HCT116 (cell line): ENCODE measurements at regions not wholly inside any gene's neighbourhood (a gene's known extent, or its start where the extent isn't known, plus 50 kb on each side); places are given as distances from the start of the nearest gene placed in this dataset.

Source experiments
- ATAC-seq: fragments of 200-7000 bp; cut with Tn5 transposase; 2 replicates; pipeline ENCODE4 v1.9.1; 2020; ENCODE audit warnings: mild to moderate bottlenecking, moderate library complexity
- BruUV-seq: library from RNA; stranded (reverse); fragments of 400-500 nt; replicated peaks from 2 replicates; lab custom pipeline; 2021; lab: Mats Ljungman, UMichigan
- CTCF ChIA-PET: fragments of 300-600 bp; sonication (Branson Sonifier 250); formaldehyde crosslinking; loops from one replicate; lab custom pipeline; 2021; ENCODE audit warnings: antibody characterized with exemption; lab: Charles Lee
- POLR2A ChIA-PET: fragments of 300-600, 350-600 bp; sonication (Branson Sonifier 250); formaldehyde crosslinking; loops from one replicate; lab custom pipeline; 2021; ENCODE audit warnings: antibody characterized with exemption; lab: Charles Lee
- RAD21 ChIA-PET, 2 experiments: fragments of 300-600 bp; sonication (Branson Sonifier 250); formaldehyde crosslinking; loops; one replicate each; lab custom pipeline; 2023; ENCODE audit warnings: low total read pairs in 2 of 2; ENCODE audit not compliant: uncharacterized antibody in 2 of 2, unreplicated experiment in 2 of 2, low non-redundant PET in 1 of 2; lab: Charles Lee
- DNase-seq: peaks from one replicate; pipeline ENCODE4 v3.0.0-alpha.2; 2010; ENCODE audit warnings: low read depth, low spot score
- H2AFZ ChIP-seq: fragments of 200-600 bp; shearing (Covaris generic), sonication (generic); 2 replicates; pipeline ENCODE4 v1.6.1; 2017; ENCODE audit warnings: low read depth, mixed run types, mixed read lengths, antibody characterized with exemption, low read length; ENCODE audit not compliant: poor library complexity, severe bottlenecking
- H3K27ac ChIP-seq: 2 replicates; pipeline ENCODE4 v1.5.1; 2012; ENCODE audit warnings: low read depth, low read length
- H3K27me3 ChIP-seq: fragments of 200-600 bp; sonication (generic); 2 replicates; pipeline ENCODE4 v1.6.1; 2016; ENCODE audit warnings: mixed run types, low read length, mixed read lengths; ENCODE audit not compliant: insufficient read depth
- H3K36me3 ChIP-seq, 2 experiments: fragments of 200-500 bp in 1 of 2; fragments of 200-600 bp in 1 of 2; sonication (Bioruptor generic) in 1 of 2; sonication (generic) in 1 of 2; 2 replicates each; pipeline versions ENCODE4 v1.5.1 to v1.6.1; 2014 to 2016; ENCODE audit warnings: low read length in 2 of 2, inconsistent platforms in 1 of 2, mixed read lengths in 1 of 2, mixed run types in 1 of 2; ENCODE audit not compliant: insufficient read depth in 2 of 2, control insufficient read depth in 1 of 2
- H3K4me1 ChIP-seq, 2 experiments: fragments of 200-600 bp in 1 of 2; sonication (generic) in 1 of 2; 2 replicates each; pipeline versions ENCODE4 v1.5.1 to v1.6.1; 2012 to 2017; ENCODE audit warnings: low read length in 2 of 2, inconsistent platforms in 1 of 2, mild to moderate bottlenecking in 1 of 2, mixed read lengths in 1 of 2, mixed run types in 1 of 2, moderate library complexity in 1 of 2; ENCODE audit not compliant: insufficient read depth in 2 of 2, control insufficient read depth in 1 of 2
- H3K4me2 ChIP-seq: fragments of 200-600 bp; sonication (generic); 2 replicates; pipeline ENCODE4 v1.6.1; 2017; ENCODE audit warnings: mixed run types, low read length, mixed read lengths
- H3K4me3 ChIP-seq, 2 experiments: fragments of 200-600 bp in 1 of 2; sonication (generic) in 1 of 2; replicated peaks in 1 of 2; 2 replicates each; pipeline ENCODE4 v1.5.1; 2011 to 2016; ENCODE audit warnings: low read length in 2 of 2, control low read depth in 1 of 2, low read depth in 1 of 2, mild to moderate bottlenecking in 1 of 2, mixed read lengths in 1 of 2, mixed run types in 1 of 2
- H3K79me2 ChIP-seq: fragments of 200-600 bp; sonication (generic); 2 replicates; pipeline ENCODE4 v1.6.1; 2017; ENCODE audit warnings: mild to moderate bottlenecking, mixed run types, low read length, moderate library complexity, mixed read lengths; ENCODE audit not compliant: insufficient read depth
- H3K9ac ChIP-seq: fragments of 200-600 bp; sonication (generic); 2 replicates; pipeline ENCODE4 v1.6.1; 2016; ENCODE audit warnings: low read length, mixed read lengths
- H3K9me2 ChIP-seq: fragments of 200-600 bp; sonication (generic), shearing (Covaris generic); 2 replicates; pipeline ENCODE4 v1.6.1; 2017; ENCODE audit warnings: mixed run types, mild to moderate bottlenecking, moderate library complexity; ENCODE audit not compliant: insufficient read depth
- H3K9me3 ChIP-seq, 2 experiments: fragments of 200-500 bp in 1 of 2; fragments of 200-600 bp in 1 of 2; sonication (Bioruptor generic) in 1 of 2; sonication (generic) in 1 of 2; 2 replicates each; pipeline ENCODE4 v1.6.1; 2014 to 2017; ENCODE audit warnings: low read length in 2 of 2, mixed read lengths in 2 of 2, inconsistent platforms in 1 of 2, low read depth in 1 of 2, mild to moderate bottlenecking in 1 of 2, mixed run types in 1 of 2, moderate library complexity in 1 of 2; ENCODE audit not compliant: control insufficient read depth in 1 of 2, insufficient read depth in 1 of 2
- H4K20me1 ChIP-seq: fragments of 200-600 bp; sonication (generic), shearing (Covaris generic); 2 replicates; pipeline ENCODE4 v1.6.1; 2017; ENCODE audit warnings: mixed run types, mild to moderate bottlenecking, moderate library complexity; ENCODE audit not compliant: insufficient read depth
- CBX3 ChIP-seq: IDR thresholded peaks from 2 replicates; pipeline ENCODE4 v1.6.1; 2012; ENCODE audit warnings: low read depth
- EGR1 ChIP-seq: IDR thresholded peaks from 2 replicates; pipeline ENCODE4 v1.6.1; 2012; ENCODE audit warnings: low read depth
- ELF1 ChIP-seq: IDR thresholded peaks from 2 replicates; pipeline ENCODE4 v1.6.1; 2012; ENCODE audit warnings: low read depth, borderline replicate concordance
- EZH2 ChIP-seq: fragments of 200-600 bp; sonication (generic); IDR thresholded peaks from 2 replicates; pipeline ENCODE4 v1.6.1; 2017; ENCODE audit warnings: antibody characterized with exemption, mixed run types
- EZH2phosphoT487 ChIP-seq: fragments of 200-600 bp; IDR thresholded peaks from 2 replicates; pipeline ENCODE4 v1.6.1; 2018; ENCODE audit warnings: antibody characterized with exemption, borderline replicate concordance
- FOSL1 ChIP-seq: IDR thresholded peaks from 2 replicates; pipeline ENCODE4 v1.6.1; 2012; ENCODE audit warnings: low read depth
- JUND ChIP-seq: IDR thresholded peaks from 2 replicates; pipeline ENCODE4 v1.6.1; 2012
- POLR2A ChIP-seq: IDR thresholded peaks from 2 replicates; pipeline ENCODE4 v1.7.0; 2011; ENCODE audit warnings: borderline replicate concordance; ENCODE audit not compliant: insufficient read depth, insufficient read length; ENCODE audit errors: extremely low read depth
- POLR2AphosphoS5 ChIP-seq: IDR thresholded peaks from 2 replicates; pipeline ENCODE4 v1.6.1; 2011; ENCODE audit warnings: mild to moderate bottlenecking, low read depth, low read length, moderate library complexity
- RAD21 ChIP-seq: IDR thresholded peaks from 2 replicates; pipeline ENCODE4 v1.6.1; 2012; ENCODE audit warnings: low read depth, mild to moderate bottlenecking
- SIN3A ChIP-seq: IDR thresholded peaks from 2 replicates; pipeline ENCODE4 v1.6.1; 2012; ENCODE audit warnings: low read depth
- SP1 ChIP-seq: IDR thresholded peaks from 2 replicates; pipeline ENCODE4 v1.6.1; 2012; ENCODE audit warnings: low read depth
- TCF7L2 ChIP-seq: IDR thresholded peaks from 2 replicates; pipeline ENCODE4 v1.7.0; 2011; ENCODE audit warnings: borderline replicate concordance, inconsistent platforms; ENCODE audit not compliant: insufficient read depth, insufficient read length; ENCODE audit errors: extremely low read depth
- YY1 ChIP-seq: IDR thresholded peaks from 2 replicates; pipeline ENCODE4 v1.6.1; 2011; ENCODE audit warnings: low read length, low read depth, moderate library complexity, mild to moderate bottlenecking; ENCODE audit not compliant: insufficient replicate concordance; ENCODE audit errors: extremely low read depth
- ZFX ChIP-seq: fragments of 450-650 bp; IDR thresholded peaks from 2 replicates; pipeline ENCODE4 v1.6.1; 2017
- ZNF274 ChIP-seq: fragments of 200-500 bp; sonication (Bioruptor generic); IDR thresholded peaks from 2 replicates; pipeline ENCODE4 v1.6.1; 2014; ENCODE audit warnings: mild to moderate bottlenecking, low read depth, low read length, inconsistent platforms
- intact Hi-C: fragments of 100-400 bp; cut with micrococcal nuclease; formaldehyde crosslinking; loops from 2 replicates; pipeline ENCODE4 v1.10.0; 2022
- TF ChIP-seq, protein P1 (sequence below): IDR thresholded peaks from 2 replicates; pipeline ENCODE4 v1.6.1; 2012; ENCODE audit warnings: low read depth

DNA sequence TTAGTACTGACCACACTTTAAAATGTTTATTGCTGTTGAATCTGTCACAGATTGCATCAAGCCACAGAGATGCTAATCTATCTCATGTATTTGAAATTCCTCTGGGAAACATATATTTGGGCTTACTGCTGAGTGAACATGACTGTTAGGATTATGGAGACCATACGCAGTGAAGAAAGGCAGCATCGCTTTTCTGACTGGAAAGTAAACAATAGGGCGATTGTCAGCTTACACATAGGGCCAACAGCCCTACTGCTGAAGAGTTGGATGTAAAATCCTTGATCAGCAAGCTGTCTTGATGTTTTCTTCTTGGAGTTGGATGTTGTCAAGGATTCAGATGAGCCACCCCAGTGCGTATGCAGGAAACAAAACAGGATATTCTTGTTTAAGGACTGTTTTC is 368.7 kb upstream of the ADGRL2 start:
- intact Hi-C loops = no loop called here
- DNase-seq (no peak), ATAC-seq (no peak)
- Histone ChIP-seq H3K4me2 (no peak overlapping the region), H2AFZ (no peak overlapping the region), H3K36me3 (no peaks in the 10 kb centered on the region), H3K79me2 (no peaks in the 10 kb centered on the region), H3K4me1 (no peaks in the 10 kb centered on the region), H3K9me3 (no peaks in the 10 kb centered on the region), H3K27me3 (no peaks in the 10 kb centered on the region), H4K20me1 (no peaks in the 10 kb centered on the region), H3K4me3 (no peak overlapping the region), H3K9ac (no peak overlapping the region), H3K27ac (no peak overlapping the region), H3K9me2 (no peaks in the 10 kb centered on the region)
- RAD21 ChIA-PET = no interaction called here
- no peak for TF ChIP-seq ZFX
- no peak for TF ChIP-seq SP1
- TF ChIP-seq POLR2A = no peak
- TF ChIP-seq, protein P1, sequence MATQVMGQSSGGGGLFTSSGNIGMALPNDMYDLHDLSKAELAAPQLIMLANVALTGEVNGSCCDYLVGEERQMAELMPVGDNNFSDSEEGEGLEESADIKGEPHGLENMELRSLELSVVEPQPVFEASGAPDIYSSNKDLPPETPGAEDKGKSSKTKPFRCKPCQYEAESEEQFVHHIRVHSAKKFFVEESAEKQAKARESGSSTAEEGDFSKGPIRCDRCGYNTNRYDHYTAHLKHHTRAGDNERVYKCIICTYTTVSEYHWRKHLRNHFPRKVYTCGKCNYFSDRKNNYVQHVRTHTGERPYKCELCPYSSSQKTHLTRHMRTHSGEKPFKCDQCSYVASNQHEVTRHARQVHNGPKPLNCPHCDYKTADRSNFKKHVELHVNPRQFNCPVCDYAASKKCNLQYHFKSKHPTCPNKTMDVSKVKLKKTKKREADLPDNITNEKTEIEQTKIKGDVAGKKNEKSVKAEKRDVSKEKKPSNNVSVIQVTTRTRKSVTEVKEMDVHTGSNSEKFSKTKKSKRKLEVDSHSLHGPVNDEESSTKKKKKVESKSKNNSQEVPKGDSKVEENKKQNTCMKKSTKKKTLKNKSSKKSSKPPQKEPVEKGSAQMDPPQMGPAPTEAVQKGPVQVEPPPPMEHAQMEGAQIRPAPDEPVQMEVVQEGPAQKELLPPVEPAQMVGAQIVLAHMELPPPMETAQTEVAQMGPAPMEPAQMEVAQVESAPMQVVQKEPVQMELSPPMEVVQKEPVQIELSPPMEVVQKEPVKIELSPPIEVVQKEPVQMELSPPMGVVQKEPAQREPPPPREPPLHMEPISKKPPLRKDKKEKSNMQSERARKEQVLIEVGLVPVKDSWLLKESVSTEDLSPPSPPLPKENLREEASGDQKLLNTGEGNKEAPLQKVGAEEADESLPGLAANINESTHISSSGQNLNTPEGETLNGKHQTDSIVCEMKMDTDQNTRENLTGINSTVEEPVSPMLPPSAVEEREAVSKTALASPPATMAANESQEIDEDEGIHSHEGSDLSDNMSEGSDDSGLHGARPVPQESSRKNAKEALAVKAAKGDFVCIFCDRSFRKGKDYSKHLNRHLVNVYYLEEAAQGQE = no peak
- TF ChIP-seq EGR1 = no peak
- TF ChIP-seq YY1 = no peak
- no peak for TF ChIP-seq POLR2AphosphoS5
- no peak for TF ChIP-seq JUND
- no peak for TF ChIP-seq SIN3A
- TF ChIP-seq EZH2 = no peak
- no peak for TF ChIP-seq RAD21
- no peak for TF ChIP-seq EZH2phosphoT487
- no peak for TF ChIP-seq FOSL1
- no peak for TF ChIP-seq CBX3
- no peak for TF ChIP-seq TCF7L2
- no peak for TF ChIP-seq ZNF274
- no peak for TF ChIP-seq ELF1
- CTCF ChIA-PET = no interaction called here
- no TSS peak for BruUV-seq
- POLR2A ChIA-PET = no interaction called here
